Calu3 (cell line): ENCODE measurements at regions not wholly inside any gene's neighbourhood (a gene's known extent, or its start where the extent isn't known, plus 50 kb on each side); places are given as distances from the start of the nearest gene placed in this dataset.

Experiments
- BruUV-seq: library from RNA; stranded (reverse); fragments of 400-500 nt; replicated peaks from 2 replicates; lab custom pipeline; 2021; lab: Mats Ljungman, UMichigan
- CTCF ChIA-PET: fragments of 300-600 bp; sonication (Branson Sonifier 250); formaldehyde crosslinking; loops from one replicate; lab custom pipeline; 2022; ENCODE audit warnings: antibody characterized with exemption; lab: Charles Lee
- DNase-seq: peaks from one replicate; pipeline ENCODE4 v3.0.0; 2022
- H3K27ac Mint-ChIP-seq: one replicate; pipeline ENCODE4 v1.8.0; 2022; ENCODE audit warnings: mixed read lengths; ENCODE audit not compliant: unreplicated experiment
- H3K27me3 Mint-ChIP-seq: one replicate; pipeline ENCODE4 v1.8.0; 2022; ENCODE audit warnings: mixed read lengths; ENCODE audit not compliant: unreplicated experiment
- H3K36me3 Mint-ChIP-seq: one replicate; pipeline ENCODE4 v1.8.0; 2022; ENCODE audit warnings: mild to moderate bottlenecking, moderate library complexity, mixed read lengths; ENCODE audit not compliant: insufficient read depth, unreplicated experiment
- H3K4me1 Mint-ChIP-seq: one replicate; pipeline ENCODE4 v1.8.0; 2022; ENCODE audit warnings: mild to moderate bottlenecking, low read depth, mixed read lengths; ENCODE audit not compliant: unreplicated experiment
- H3K4me3 Mint-ChIP-seq: one replicate; pipeline ENCODE4 v1.8.0; 2022; ENCODE audit warnings: mild to moderate bottlenecking, low read depth, moderate library complexity, mixed read lengths; ENCODE audit not compliant: unreplicated experiment
- H3K9me3 Mint-ChIP-seq: one replicate; pipeline ENCODE4 v1.8.0; 2022; ENCODE audit warnings: low read depth, mixed read lengths; ENCODE audit not compliant: unreplicated experiment
- CTCF ChIP-seq: fragments of 200-600 bp; IDR thresholded peaks from one replicate; pipeline ENCODE4 v1.8.0; 2022; ENCODE audit warnings: antibody characterized with exemption; ENCODE audit not compliant: unreplicated experiment
- intact Hi-C: fragments of 100-400 bp; cut with micrococcal nuclease; formaldehyde crosslinking; loops from one replicate; pipeline ENCODE4 v1.10.0; 2022; ENCODE audit not compliant: unreplicated experiment

- no peak for TF ChIP-seq CTCF
- CTCF ChIA-PET: no interaction called here
- intact Hi-C loops: no loop called here
- Mint-ChIP-seq H3K27me3 (peaks cover 73% of the 10 kb centered on the region), H3K27ac (no peak overlapping the region), H3K9me3 (no peaks in the 10 kb centered on the region), H3K4me1 (no peaks in the 10 kb centered on the region), H3K4me3 (no peak overlapping the region), H3K36me3 (no peaks in the 10 kb centered on the region)
- no TSS peak for BruUV-seq
- no peak for DNase-seq
Measured at GRCh38 chr7:131836733-131837132, 280.3 kb upstream of the PODXL start.

GRCh38 chr7:131835141-131835540 is 278.7 kb upstream of the PODXL start:
- CTCF ChIA-PET: interaction anchor here (1.4 kb wide), 1 partner anchor 9 kb away, joined by 5 read pairs; no protein-coding TSS in a partner anchor
- no peaks in the 10 kb centered on the region for H3K4me1 Mint-ChIP-seq
- H3K27me3 Mint-ChIP-seq: peaks cover 75% of the 10 kb centered on the region
- H3K27ac Mint-ChIP-seq: no peak overlapping the region
- no peaks in the 10 kb centered on the region for H3K9me3 Mint-ChIP-seq
- TF ChIP-seq CTCF: no peak
- no peak for DNase-seq
- BruUV-seq: no TSS peak
- no peak overlapping the region for H3K4me3 Mint-ChIP-seq
- no peaks in the 10 kb centered on the region for H3K36me3 Mint-ChIP-seq
- intact Hi-C loops: no loop called here

GRCh38 chr7:131830681-131831080 is 274.3 kb upstream of the PODXL start:
- DNase-seq: no peak
- CTCF ChIA-PET: no interaction called here
- Mint-ChIP-seq H3K27ac (no peak overlapping the region), H3K4me1 (no peaks in the 10 kb centered on the region), H3K27me3 (peaks cover 91% of the 10 kb centered on the region), H3K36me3 (no peaks in the 10 kb centered on the region), H3K9me3 (no peaks in the 10 kb centered on the region), H3K4me3 (no peak overlapping the region)
- intact Hi-C loops: no loop called here
- no peak for TF ChIP-seq CTCF
- no TSS peak for BruUV-seq

- peaks cover 85% of the 10 kb centered on the region for H3K27me3 Mint-ChIP-seq
- CTCF ChIA-PET: interaction anchor here (0.6 to 0.8 kb wide), 2 partner anchors 48 to 1022 kb away, joined by 3 to 9 read pairs; no protein-coding TSS in a partner anchor
Measured at GRCh38 chr7:131829947-131830558, 273.6 kb upstream of the PODXL start.

More at GRCh38 chr7:131829947-131830558, 273.6 kb upstream of the PODXL start:
- no peak for DNase-seq
- no peak overlapping the region for H3K4me3 Mint-ChIP-seq
- TF ChIP-seq CTCF: no peak
- no peak overlapping the region for H3K27ac Mint-ChIP-seq
- intact Hi-C loops: no loop called here
- BruUV-seq: no TSS peak
- no peaks in the 10 kb centered on the region for H3K4me1 Mint-ChIP-seq
- no peaks in the 10 kb centered on the region for H3K36me3 Mint-ChIP-seq
- H3K9me3 Mint-ChIP-seq: no peaks in the 10 kb centered on the region
